K562 (cell line): ENCODE measurements at regions not wholly inside any gene's neighbourhood (a gene's known extent, or its start where the extent isn't known, plus 50 kb on each side); places are given as distances from the start of the nearest gene placed in this dataset.

ENCODE experiments used
- CCNT2 ChIP-seq: IDR thresholded peaks from 2 replicates; pipeline ENCODE4 v1.6.1; 2011; ENCODE audit warnings: borderline replicate concordance, low read depth, mild to moderate bottlenecking, moderate library complexity, mixed read lengths, low read length; ENCODE audit not compliant: insufficient read length; ENCODE audit errors: extremely low read depth
- DDX20 ChIP-seq: fragments of 450-650 bp; IDR thresholded peaks from 2 replicates; pipeline ENCODE4 v1.6.1; 2016; ENCODE audit warnings: missing genetic modification characterization, low read depth, mild to moderate bottlenecking, missing compliant biosample characterization, moderate library complexity
- IFI16 ChIP-seq: fragments of 250-450 bp; sonication (Bioruptor Pico); IDR thresholded peaks from 2 replicates; pipeline ENCODE4 v2.1.2; 2022; ENCODE audit warnings: mild to moderate bottlenecking, inconsistent platforms
- MCM3 ChIP-seq: fragments of 450-650 bp; IDR thresholded peaks from 2 replicates; pipeline ENCODE4 v1.6.1; 2016
- MYC ChIP-seq, 2 experiments: fragments of 250-450 bp in 1 of 2; sonication (Bioruptor Pico) in 1 of 2; IDR thresholded peaks; 2 replicates each; pipeline versions ENCODE4 v1.5.1 to v1.6.1; 2012 to 2021; ENCODE audit warnings: low read depth in 2 of 2, borderline replicate concordance in 1 of 2, improper control_type of control experiment in 1 of 2, low read length in 1 of 2, mild to moderate bottlenecking in 1 of 2, moderate library complexity in 1 of 2
- NR1H2 ChIP-seq: sonication (generic); formaldehyde crosslinking; IDR thresholded peaks from 2 replicates; pipeline ENCODE4 v1.4.0; 2020; ENCODE audit warnings: mild to moderate bottlenecking, missing genetic modification reagents
- PHF21A ChIP-seq: fragments of 450-650 bp; IDR thresholded peaks from 2 replicates; pipeline ENCODE4 v1.6.1; 2017; ENCODE audit warnings: low read depth, borderline replicate concordance
- PTTG1 ChIP-seq: fragments of 450-650 bp; IDR thresholded peaks from 2 replicates; pipeline ENCODE4 v1.6.1; 2016; ENCODE audit warnings: low read depth, mild to moderate bottlenecking, missing genetic modification characterization, missing compliant biosample characterization
- RHOXF2B ChIP-seq: fragments of 250-450 bp; sonication (Bioruptor Pico); conservative IDR thresholded peaks from 2 replicates; pipeline ENCODE4 v1.5.1; 2021
- RNF2 ChIP-seq: sonication (generic); IDR thresholded peaks from 2 replicates; pipeline ENCODE4 v1.6.1; 2016
- TFAM ChIP-seq: fragments of 250-450 bp; sonication (Bioruptor Pico); conservative IDR thresholded peaks from 2 replicates; pipeline ENCODE4 v1.5.0; 2021; ENCODE audit warnings: mild to moderate bottlenecking, moderate library complexity
- WHSC1 ChIP-seq: IDR thresholded peaks from one replicate; pipeline ENCODE4 v1.6.1; 2012; ENCODE audit warnings: low read length, control low read depth, inconsistent platforms
- ZFX ChIP-seq: sonication (generic); formaldehyde crosslinking; IDR thresholded peaks from 2 replicates; pipeline ENCODE4 v1.8.0; 2022; ENCODE audit warnings: mild to moderate bottlenecking, missing genetic modification reagents, moderate library complexity
- TF ChIP-seq, protein P1 (sequence below): fragments of 200-800 bp; sonication (Bioruptor generic); IDR thresholded peaks from 2 replicates; pipeline ENCODE4 v1.6.1; 2016; ENCODE audit warnings: missing genetic modification characterization, missing compliant biosample characterization

DNA sequence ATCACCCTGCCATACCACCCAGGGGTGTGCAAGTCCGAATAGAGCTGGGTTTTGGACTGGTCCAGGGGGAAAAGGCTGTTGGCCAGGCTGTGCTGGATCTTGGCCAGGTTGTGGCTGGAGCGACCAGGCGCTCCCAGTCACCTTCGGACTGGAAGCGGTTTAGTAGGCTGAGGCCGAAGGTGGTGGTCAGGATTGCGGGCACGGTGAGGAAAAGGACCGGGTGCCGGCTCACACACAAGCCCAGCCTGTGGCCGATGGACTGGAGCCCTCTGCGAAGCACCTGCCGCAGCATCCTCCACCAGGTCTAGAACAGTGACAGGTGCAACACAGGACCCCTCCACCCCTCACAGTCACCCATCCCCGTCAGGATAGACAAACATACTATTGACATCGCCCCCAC lies 590.6 kb upstream of the PTCHD4 start (continued):
- TF ChIP-seq PHF21A (no peak), MYC (IDR thresholded peaks at IDR 0.05; ENCODE audit: low read depth, low read length) (no peak), MYC (CRISPR knock-in tag; IDR thresholded peaks at IDR 0.05; ENCODE audit: borderline replicate concordance, low read depth) (no peak), PTTG1 (tag) (no peak), IFI16 (CRISPR knock-in tag) (no peak), DDX20 (tag) (no peak), RNF2 (no peak), TFAM (no peak), NR1H2 (CRISPR knock-in tag) (no peak), MCM3 (no peak), CCNT2 (no peak), WHSC1 (no peak), ZFX (no peak), RHOXF2B (CRISPR knock-in tag) (no peak)
- TF ChIP-seq, protein P1, sequence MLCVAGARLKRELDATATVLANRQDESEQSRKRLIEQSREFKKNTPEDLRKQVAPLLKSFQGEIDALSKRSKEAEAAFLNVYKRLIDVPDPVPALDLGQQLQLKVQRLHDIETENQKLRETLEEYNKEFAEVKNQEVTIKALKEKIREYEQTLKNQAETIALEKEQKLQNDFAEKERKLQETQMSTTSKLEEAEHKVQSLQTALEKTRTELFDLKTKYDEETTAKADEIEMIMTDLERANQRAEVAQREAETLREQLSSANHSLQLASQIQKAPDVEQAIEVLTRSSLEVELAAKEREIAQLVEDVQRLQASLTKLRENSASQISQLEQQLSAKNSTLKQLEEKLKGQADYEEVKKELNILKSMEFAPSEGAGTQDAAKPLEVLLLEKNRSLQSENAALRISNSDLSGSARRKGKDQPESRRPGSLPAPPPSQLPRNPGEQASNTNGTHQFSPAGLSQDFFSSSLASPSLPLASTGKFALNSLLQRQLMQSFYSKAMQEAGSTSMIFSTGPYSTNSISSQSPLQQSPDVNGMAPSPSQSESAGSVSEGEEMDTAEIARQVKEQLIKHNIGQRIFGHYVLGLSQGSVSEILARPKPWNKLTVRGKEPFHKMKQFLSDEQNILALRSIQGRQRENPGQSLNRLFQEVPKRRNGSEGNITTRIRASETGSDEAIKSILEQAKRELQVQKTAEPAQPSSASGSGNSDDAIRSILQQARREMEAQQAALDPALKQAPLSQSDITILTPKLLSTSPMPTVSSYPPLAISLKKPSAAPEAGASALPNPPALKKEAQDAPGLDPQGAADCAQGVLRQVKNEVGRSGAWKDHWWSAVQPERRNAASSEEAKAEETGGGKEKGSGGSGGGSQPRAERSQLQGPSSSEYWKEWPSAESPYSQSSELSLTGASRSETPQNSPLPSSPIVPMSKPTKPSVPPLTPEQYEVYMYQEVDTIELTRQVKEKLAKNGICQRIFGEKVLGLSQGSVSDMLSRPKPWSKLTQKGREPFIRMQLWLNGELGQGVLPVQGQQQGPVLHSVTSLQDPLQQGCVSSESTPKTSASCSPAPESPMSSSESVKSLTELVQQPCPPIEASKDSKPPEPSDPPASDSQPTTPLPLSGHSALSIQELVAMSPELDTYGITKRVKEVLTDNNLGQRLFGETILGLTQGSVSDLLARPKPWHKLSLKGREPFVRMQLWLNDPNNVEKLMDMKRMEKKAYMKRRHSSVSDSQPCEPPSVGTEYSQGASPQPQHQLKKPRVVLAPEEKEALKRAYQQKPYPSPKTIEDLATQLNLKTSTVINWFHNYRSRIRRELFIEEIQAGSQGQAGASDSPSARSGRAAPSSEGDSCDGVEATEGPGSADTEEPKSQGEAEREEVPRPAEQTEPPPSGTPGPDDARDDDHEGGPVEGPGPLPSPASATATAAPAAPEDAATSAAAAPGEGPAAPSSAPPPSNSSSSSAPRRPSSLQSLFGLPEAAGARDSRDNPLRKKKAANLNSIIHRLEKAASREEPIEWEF (CRISPR knock-in tag), result no peak
